DMS153 treated with DMSO at 0.1 percent for 48 hours (cell line): ENCODE measurements at regions not wholly inside any gene's neighbourhood (a gene's known extent, or its start where the extent isn't known, plus 50 kb on each side); places are given as distances from the start of the nearest gene placed in this dataset.

Source experiments
- DNase-seq: peaks from one replicate; lab custom pipeline; 2025; ENCODE audit not compliant: unreplicated experiment; lab: John Stamatoyannopoulos, UW

- no peak for DNase-seq
Measured at GRCh38 chr12:93288626-93289025, 89.1 kb upstream of the NUDT4 start.

GRCh38 chr12:93290391-93290790 is 87.3 kb upstream of the NUDT4 start:
- no peak for DNase-seq

- DNase-seq = no peak
Measured at GRCh38 chr12:93292213-93292612, 85.5 kb upstream of the NUDT4 start.

- DNase-seq = no peak
Measured at GRCh38 chr12:93292731-93293566, 84.8 kb upstream of the NUDT4 start.

DNA sequence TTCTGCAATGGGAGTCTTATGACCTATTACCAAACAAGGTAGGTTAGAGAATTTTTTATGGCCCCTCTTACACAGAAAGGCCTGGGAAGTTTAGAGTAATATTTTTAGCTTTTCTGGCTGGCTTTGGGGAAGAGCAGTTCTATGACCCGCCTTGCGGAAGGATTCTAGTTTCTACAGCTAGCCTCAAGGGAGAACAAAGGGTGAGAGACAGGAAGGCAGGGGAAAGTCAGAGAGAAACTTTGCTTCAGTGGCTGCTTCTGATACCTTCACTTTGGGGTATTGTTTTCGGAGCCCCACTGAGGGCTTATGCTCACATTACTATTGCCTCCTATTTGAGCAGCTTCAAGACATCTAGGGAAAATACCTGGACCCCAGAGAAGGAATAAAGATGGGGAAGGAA is 80.7 kb upstream of the NUDT4 start:
- no peak for DNase-seq

DNA sequence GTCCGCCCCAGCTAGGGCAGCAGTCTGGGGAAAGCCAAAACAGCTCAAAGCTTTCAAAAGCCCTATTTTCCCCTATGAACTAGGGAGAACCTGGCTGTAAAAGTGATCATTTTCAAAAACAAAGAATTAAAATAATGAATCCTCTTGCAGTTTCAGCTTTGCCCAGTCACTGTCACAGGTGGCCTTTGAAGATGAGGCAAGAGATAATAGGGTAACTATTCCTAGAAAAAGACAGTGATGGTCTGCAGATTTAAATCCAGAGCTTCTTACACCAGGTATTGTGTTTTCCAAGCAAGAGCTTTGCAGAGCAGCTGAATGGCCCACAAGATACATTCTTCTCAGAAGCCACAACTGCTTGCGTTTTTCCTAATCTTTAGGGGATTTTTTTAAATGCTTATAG is 80.2 kb upstream of the NUDT4 start:
- no peak for DNase-seq

DNA sequence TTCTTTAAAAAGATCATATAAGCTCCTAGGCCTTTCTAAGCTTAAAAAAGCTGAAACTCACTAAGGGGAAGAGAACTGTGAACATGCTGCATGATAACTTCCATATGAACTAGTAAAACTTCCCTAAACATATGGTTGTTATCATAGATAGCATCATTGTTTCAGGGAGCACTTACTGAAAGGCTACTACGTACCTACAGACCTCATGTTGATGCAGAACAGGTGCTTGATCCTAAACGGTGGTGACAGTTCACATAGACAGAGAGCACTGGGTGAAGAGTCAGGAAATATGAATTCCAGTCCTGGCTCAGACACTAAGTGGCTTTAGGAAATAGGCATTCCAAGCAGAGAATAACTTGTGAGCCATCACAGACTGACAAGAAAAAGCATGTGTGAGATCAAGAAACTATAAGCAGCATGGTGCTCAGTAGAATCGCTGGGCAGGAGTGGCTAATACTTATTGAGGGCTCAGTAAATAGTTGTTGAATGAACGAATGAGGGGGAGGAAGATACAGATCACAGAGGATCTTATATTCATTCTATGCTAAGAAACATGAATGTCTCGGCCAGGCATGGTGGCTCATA is 78.4 kb upstream of the NUDT4 start:
- DNase-seq = no peak

GRCh38 chr12:93300611-93301021 is 77.1 kb upstream of the NUDT4 start:
- no peak for DNase-seq

- DNase-seq = no peak
Measured at GRCh38 chr12:93302331-93303229, 75.1 kb upstream of the NUDT4 start.

GRCh38 chr12:93306636-93307035 is 71.1 kb upstream of the NUDT4 start:
- DNase-seq = no peak

GRCh38 chr12:93308281-93308680 is 69.4 kb upstream of the NUDT4 start:
- DNase-seq = no peak

- no peak for DNase-seq
Measured at GRCh38 chr12:93311827-93312226, 65.9 kb upstream of the NUDT4 start.

GRCh38 chr12:93314177-93314497 is 63.6 kb upstream of the NUDT4 start:
- DNase-seq = no peak

- DNase-seq = no peak
Measured at GRCh38 chr12:93315385-93315906, 62.3 kb upstream of the NUDT4 start.

GRCh38 chr12:93315907-93316622 is 61.7 kb upstream of the NUDT4 start:
- DNase-seq = no peak

DNA sequence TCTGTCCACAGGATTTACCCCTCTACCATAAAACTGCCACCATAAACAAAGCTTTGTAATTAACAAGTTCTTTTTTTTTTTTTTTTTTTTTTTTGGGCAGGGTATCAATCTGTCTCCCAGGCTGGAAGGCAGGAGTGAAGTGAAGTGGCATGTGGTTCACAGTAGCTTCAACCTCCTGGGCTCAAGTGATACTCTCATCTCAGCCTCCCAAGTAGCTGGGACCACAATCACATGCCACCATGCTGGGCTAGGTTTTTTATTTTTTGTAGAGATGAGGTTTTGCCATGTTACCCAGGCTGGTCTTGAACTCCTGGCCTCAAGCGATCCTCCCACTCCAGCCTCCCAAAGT is 61.1 kb upstream of the NUDT4 start:
- no peak for DNase-seq

DNA sequence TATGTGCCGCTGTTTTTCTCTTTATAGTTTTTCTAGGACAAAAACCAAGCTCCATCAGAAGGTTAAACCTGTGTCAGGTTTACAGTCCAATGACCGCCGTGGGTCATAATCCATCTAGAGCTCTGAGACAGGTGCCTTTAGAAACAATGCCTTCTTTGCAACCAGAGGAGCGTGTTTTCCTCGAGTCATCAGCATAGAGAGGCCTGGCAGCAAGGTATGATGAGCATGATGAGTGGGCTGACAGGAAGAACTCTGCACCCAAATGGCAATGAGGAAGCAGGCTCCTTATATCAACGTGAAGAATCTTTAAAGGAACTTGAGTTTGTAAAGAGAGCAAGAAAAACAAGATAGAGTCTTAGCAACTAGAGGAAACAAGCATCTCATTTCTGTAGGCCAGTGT is 60.5 kb upstream of the NUDT4 start:
- no peak for DNase-seq

DNA sequence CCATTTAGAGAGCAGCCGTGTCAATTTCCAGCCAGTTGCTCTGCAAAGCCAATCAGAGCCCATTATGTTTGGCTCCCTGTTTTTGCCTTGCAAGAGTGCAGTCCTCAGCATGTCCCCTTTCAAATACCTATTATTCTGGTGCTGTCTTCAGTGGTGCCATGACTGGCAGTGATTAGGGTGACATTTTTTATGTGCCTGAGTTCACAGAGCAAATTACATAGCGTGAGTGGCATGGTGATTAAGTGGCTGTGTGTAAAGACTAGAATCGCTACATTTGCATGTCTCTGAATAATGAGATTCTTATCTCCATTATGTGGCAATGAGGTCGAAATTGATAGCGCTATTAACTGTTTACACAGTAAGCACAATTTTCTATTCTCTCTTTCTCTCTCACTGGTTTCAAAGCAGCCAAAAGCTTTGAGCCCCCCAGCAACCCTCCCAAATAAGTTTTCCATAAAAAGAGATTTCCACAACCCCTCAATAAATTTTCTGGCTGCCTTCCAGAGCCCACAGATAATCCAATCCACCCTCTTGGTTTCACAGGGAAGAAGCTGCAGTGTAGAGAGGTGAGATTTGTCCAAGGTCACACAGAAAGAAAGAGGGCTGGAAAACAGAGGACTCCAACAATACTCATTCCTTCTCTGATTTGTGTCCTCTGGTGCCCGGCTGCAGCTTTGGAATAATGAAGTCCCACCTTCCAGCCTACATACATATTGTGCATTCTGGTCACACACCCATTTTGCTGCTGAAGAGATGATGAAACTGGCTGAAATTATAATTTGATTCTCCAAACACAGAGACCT is 58.8 kb upstream of the NUDT4 start:
- peak; percentile 79 for DNase-seq

DNA sequence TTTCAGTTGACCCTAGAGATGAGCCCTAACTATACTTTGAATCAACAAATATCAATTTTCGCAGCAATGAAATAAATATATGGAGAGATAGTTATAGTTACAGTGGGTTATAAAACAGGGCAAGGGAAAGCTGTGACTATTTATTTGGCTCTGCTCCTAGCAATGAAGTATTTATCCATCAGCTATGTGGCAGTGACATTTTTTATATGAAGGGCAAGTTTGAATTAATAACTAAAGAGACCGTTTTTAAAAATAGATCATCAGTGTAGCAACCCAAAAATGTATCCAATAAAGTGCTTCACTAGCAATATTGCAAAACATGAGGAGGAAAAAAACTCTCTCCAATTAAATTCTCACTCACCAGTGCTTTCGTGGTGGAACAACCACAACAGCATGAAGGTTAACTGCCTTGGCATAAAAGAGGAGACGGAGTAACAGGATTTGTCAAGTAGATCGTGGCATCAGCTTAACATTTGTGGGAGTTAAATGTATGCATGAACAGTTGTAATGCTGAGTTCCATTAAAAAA is 58.1 kb upstream of the NUDT4 start:
- no peak for DNase-seq

DNA sequence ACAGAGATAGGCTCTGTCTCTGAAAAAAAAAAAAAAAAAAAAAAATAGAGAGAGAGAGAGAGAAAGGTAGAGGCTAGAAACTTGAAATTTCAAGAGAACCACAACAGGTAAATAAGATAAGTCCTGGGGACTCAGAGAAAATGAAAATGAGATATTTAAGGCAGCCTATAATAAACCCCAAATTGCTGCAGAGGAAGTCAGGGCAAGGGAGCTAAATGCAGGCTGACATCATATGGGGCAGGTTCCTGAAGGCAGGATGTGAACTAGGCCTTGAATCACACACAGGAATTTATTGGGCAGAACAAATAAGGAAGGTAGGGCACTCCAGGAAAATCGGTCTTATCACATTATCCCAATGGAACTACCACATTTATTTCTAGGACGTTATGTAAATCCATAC is 54.9 kb upstream of the NUDT4 start:
- no peak for DNase-seq
